ENCODE measurements at regions not wholly inside any gene's neighbourhood (a gene's known extent, or its start where the extent isn't known, plus 50 kb on each side); places are given as distances from the start of the nearest gene placed in this dataset.
"Not testable (repeated sequence)": the region's sequence is repeated elsewhere in the genome, so short reads cannot be mapped to it uniquely, and the experiment has no call there.

- no peak for DNase-seq (ENCODE audit: low read depth in 2 of 2)
Measured at GRCh38 chrY:19055232-19056137, 281.9 kb upstream of the HSFY2 start.

GRCh38 chrY:19053806-19054205 lies 280.3 kb upstream of the HSFY2 start:
- DNase-seq (ENCODE audit: low read depth in 2 of 2), result no peak

- DNase-seq (ENCODE audit: low read depth in 2 of 2), result no peak
Measured at GRCh38 chrY:19051021-19051420, 277.5 kb upstream of the HSFY2 start.

GRCh38 chrY:19042984-19043442 lies 269.5 kb upstream of the HSFY2 start:
- DNase-seq (ENCODE audit: low read depth in 2 of 2), result no peak

GRCh38 chrY:19042306-19042958 lies 268.9 kb upstream of the HSFY2 start:
- DNase-seq (ENCODE audit: low read depth in 2 of 2), result no peak

GRCh38 chrY:19026631-19027030 lies 253.1 kb upstream of the HSFY2 start:
- no peak for DNase-seq (ENCODE audit: low read depth in 2 of 2)

GRCh38 chrY:19023934-19024333 lies 250.4 kb upstream of the HSFY2 start:
- no peak for DNase-seq (ENCODE audit: low read depth in 2 of 2)

- no peak for DNase-seq (ENCODE audit: low read depth in 2 of 2)
Measured at GRCh38 chrY:19020193-19020592, 246.7 kb upstream of the HSFY2 start.

- DNase-seq (ENCODE audit: low read depth in 2 of 2), result no peak
Measured at GRCh38 chrY:19016990-19017389, 243.5 kb upstream of the HSFY2 start.

- no peak for DNase-seq (ENCODE audit: low read depth in 2 of 2)
Measured at GRCh38 chrY:19015854-19016253, 242.3 kb upstream of the HSFY2 start.

GRCh38 chrY:19015213-19015612 lies 241.7 kb upstream of the HSFY2 start:
- no peak for DNase-seq (ENCODE audit: low read depth in 2 of 2)

- DNase-seq (ENCODE audit: low read depth in 2 of 2), result no peak
Measured at GRCh38 chrY:19012985-19013384, 239.4 kb upstream of the HSFY2 start.

GRCh38 chrY:19011605-19012090 lies 238.1 kb upstream of the HSFY2 start:
- no peak for DNase-seq (ENCODE audit: low read depth in 2 of 2)

- no peak for DNase-seq (ENCODE audit: low read depth in 2 of 2)
Measured at GRCh38 chrY:19006234-19006633, 232.7 kb upstream of the HSFY2 start.

- DNase-seq (ENCODE audit: low read depth in 2 of 2), result no peak
Measured at GRCh38 chrY:19005579-19005978, 232.0 kb upstream of the HSFY2 start.

- DNase-seq (ENCODE audit: low read depth in 2 of 2), result no peak
Measured at GRCh38 chrY:18997635-18998240, 224.2 kb upstream of the HSFY2 start.

- no peak for DNase-seq (ENCODE audit: low read depth in 2 of 2)
Measured at GRCh38 chrY:18993480-18993879, 219.9 kb upstream of the HSFY2 start.

- not testable (repeated sequence) for DNase-seq (ENCODE audit: low read depth in 2 of 2)
Measured at GRCh38 chrY:18992684-18993083, 219.1 kb upstream of the HSFY2 start.

- no peak for DNase-seq (ENCODE audit: low read depth in 2 of 2)
Measured at GRCh38 chrY:18989356-18989755, 215.8 kb upstream of the HSFY2 start.

GRCh38 chrY:18966001-18966400 lies 192.5 kb upstream of the HSFY2 start:
- no peak for DNase-seq (ENCODE audit: low read depth in 2 of 2)

- DNase-seq (ENCODE audit: low read depth in 2 of 2), result no peak
Measured at GRCh38 chrY:18958846-18959245, 185.3 kb upstream of the HSFY2 start.

GRCh38 chrY:18951657-18952435 lies 178.3 kb upstream of the HSFY2 start:
- DNase-seq (ENCODE audit: low read depth in 2 of 2), result no peak

Data from stimulated activated CD4-positive, alpha-beta T cell treated with anti-CD3 and anti-CD28 coated beads, Interleukin-12 subunit alpha, Interleukin-12 subunit beta, amount 100 ng/mL, for 24 hours (primary cell).